Caco-2 (cell line): ENCODE measurements at regions not wholly inside any gene's neighbourhood (a gene's known extent, or its start where the extent isn't known, plus 50 kb on each side); places are given as distances from the start of the nearest gene placed in this dataset.

Experiments
- BruUV-seq: library from RNA; stranded (reverse); fragments of 400-500 nt; replicated peaks from 2 replicates; lab custom pipeline; 2021; lab: Mats Ljungman, UMichigan
- CTCF ChIA-PET: fragments of 300-600 bp; sonication (Branson Sonifier 250); formaldehyde crosslinking; loops from one replicate; lab custom pipeline; 2022; ENCODE audit warnings: antibody characterized with exemption; lab: Charles Lee
- POLR2A ChIA-PET: fragments of 300-600 bp; sonication (Branson Sonifier 250); formaldehyde crosslinking; loops from one replicate; lab custom pipeline; 2022; ENCODE audit warnings: antibody characterized with exemption; lab: Charles Lee
- DNase-seq, 2 experiments: peaks; one replicate each; pipeline versions ENCODE4 v3.0.0 to v3.0.0-alpha.2; 2020 to 2022
- H3K27me3 ChIP-seq: replicated peaks from 2 replicates; pipeline ENCODE4 v1.6.0; 2011; ENCODE audit warnings: low read length; ENCODE audit not compliant: control insufficient read depth, insufficient read depth
- H3K36me3 ChIP-seq: 2 replicates; pipeline ENCODE4 v1.5.1; 2011; ENCODE audit warnings: low read length; ENCODE audit not compliant: control insufficient read depth, insufficient read depth
- H3K4me1 ChIP-seq: fragments of 250-450 bp; sonication (Bioruptor Pico); 2 replicates; pipeline ENCODE4 v1.5.1; 2020; ENCODE audit warnings: mild to moderate bottlenecking
- H3K4me3 ChIP-seq: 2 replicates; pipeline ENCODE4 v1.5.1; 2011; ENCODE audit warnings: low read depth, mild to moderate bottlenecking, control low read depth, low read length
- H3K9me3 ChIP-seq: fragments of 250-450 bp; sonication (Bioruptor Pico); 2 replicates; pipeline ENCODE4 v1.5.1; 2020; ENCODE audit warnings: mild to moderate bottlenecking, moderate library complexity
- H3K27ac Mint-ChIP-seq: one replicate; pipeline ENCODE4 v1.8.0; 2022; ENCODE audit warnings: mixed read lengths; ENCODE audit not compliant: unreplicated experiment
- H3K27me3 Mint-ChIP-seq: one replicate; pipeline ENCODE4 v1.8.0; 2022; ENCODE audit warnings: mixed read lengths; ENCODE audit not compliant: insufficient read depth, unreplicated experiment
- H3K36me3 Mint-ChIP-seq: one replicate; pipeline ENCODE4 v1.8.0; 2022; ENCODE audit warnings: mild to moderate bottlenecking, mixed read lengths; ENCODE audit not compliant: insufficient read depth, unreplicated experiment
- H3K4me1 Mint-ChIP-seq: one replicate; pipeline ENCODE4 v1.8.0; 2022; ENCODE audit warnings: low read depth, mixed read lengths; ENCODE audit not compliant: unreplicated experiment
- H3K4me3 Mint-ChIP-seq: one replicate; pipeline ENCODE4 v1.8.0; 2022; ENCODE audit warnings: mild to moderate bottlenecking, moderate library complexity, mixed read lengths; ENCODE audit not compliant: unreplicated experiment
- H3K9me3 Mint-ChIP-seq: one replicate; pipeline ENCODE4 v1.8.0; 2022; ENCODE audit warnings: mixed read lengths; ENCODE audit not compliant: unreplicated experiment
- intact Hi-C: fragments of 100-400 bp; cut with micrococcal nuclease; formaldehyde crosslinking; loops from one replicate; pipeline ENCODE4 v1.10.0; 2022; ENCODE audit not compliant: unreplicated experiment
- TF ChIP-seq, protein P1 (sequence below), 2 experiments: fragments of 200-600 bp in 1 of 2; IDR thresholded peaks; 1 replicate in 1 of 2; 2 replicates in 1 of 2; pipeline versions ENCODE4 v1.5.1 to v1.8.0; 2011 to 2022; ENCODE audit warnings: antibody characterized with exemption in 1 of 2, control low read depth in 1 of 2, inconsistent platforms in 1 of 2, low read depth in 1 of 2, low read length in 1 of 2, mild to moderate bottlenecking in 1 of 2, moderate library complexity in 1 of 2; ENCODE audit not compliant: insufficient read depth in 1 of 2, severe bottlenecking in 1 of 2, unreplicated experiment in 1 of 2

- no peak for DNase-seq
- TF ChIP-seq, protein P1, sequence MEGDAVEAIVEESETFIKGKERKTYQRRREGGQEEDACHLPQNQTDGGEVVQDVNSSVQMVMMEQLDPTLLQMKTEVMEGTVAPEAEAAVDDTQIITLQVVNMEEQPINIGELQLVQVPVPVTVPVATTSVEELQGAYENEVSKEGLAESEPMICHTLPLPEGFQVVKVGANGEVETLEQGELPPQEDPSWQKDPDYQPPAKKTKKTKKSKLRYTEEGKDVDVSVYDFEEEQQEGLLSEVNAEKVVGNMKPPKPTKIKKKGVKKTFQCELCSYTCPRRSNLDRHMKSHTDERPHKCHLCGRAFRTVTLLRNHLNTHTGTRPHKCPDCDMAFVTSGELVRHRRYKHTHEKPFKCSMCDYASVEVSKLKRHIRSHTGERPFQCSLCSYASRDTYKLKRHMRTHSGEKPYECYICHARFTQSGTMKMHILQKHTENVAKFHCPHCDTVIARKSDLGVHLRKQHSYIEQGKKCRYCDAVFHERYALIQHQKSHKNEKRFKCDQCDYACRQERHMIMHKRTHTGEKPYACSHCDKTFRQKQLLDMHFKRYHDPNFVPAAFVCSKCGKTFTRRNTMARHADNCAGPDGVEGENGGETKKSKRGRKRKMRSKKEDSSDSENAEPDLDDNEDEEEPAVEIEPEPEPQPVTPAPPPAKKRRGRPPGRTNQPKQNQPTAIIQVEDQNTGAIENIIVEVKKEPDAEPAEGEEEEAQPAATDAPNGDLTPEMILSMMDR (IDR thresholded peaks at IDR 0.05; ENCODE audit: insufficient read depth in 1 of 2, low read depth in 1 of 2, low read length in 1 of 2, severe bottlenecking in 1 of 2, unreplicated experiment in 1 of 2) = no peak
- Mint-ChIP-seq H3K9me3 (peaks cover 63% of the 10 kb centered on the region), H3K27ac (no peak overlapping the region), H3K27me3 (no peaks in the 10 kb centered on the region), H3K36me3 (no peaks in the 10 kb centered on the region), H3K4me3 (no peak overlapping the region), H3K4me1 (no peaks in the 10 kb centered on the region)
- Histone ChIP-seq H3K9me3 (peaks cover 31% of the 10 kb centered on the region), H3K4me3 (no peak overlapping the region), H3K4me1 (no peaks in the 10 kb centered on the region), H3K27me3 (no peaks in the 10 kb centered on the region), H3K36me3 (no peaks in the 10 kb centered on the region; the same call in 1 of the 2 replicates)
- POLR2A ChIA-PET = no interaction called here
- intact Hi-C loops = no loop called here
- BruUV-seq = no TSS peak
- CTCF ChIA-PET = no interaction called here
These were observed 111.7 kb upstream of the RAI14 start for GRCh38 chr5:34544403-34544802.

GRCh38 chr5:34545164-34545563 lies 111.0 kb upstream of the RAI14 start:
- Mint-ChIP-seq H3K27ac (no peak overlapping the region), H3K4me3 (no peak overlapping the region), H3K36me3 (no peaks in the 10 kb centered on the region), H3K4me1 (no peaks in the 10 kb centered on the region), H3K27me3 (no peaks in the 10 kb centered on the region), H3K9me3 (peaks cover 63% of the 10 kb centered on the region)
- POLR2A ChIA-PET = no interaction called here
- intact Hi-C loops = no loop called here
- Histone ChIP-seq H3K4me3 (no peak overlapping the region), H3K27me3 (no peaks in the 10 kb centered on the region), H3K4me1 (no peaks in the 10 kb centered on the region; the same call in 1 of the 2 replicates), H3K36me3 (no peaks in the 10 kb centered on the region; the same call in 1 of the 2 replicates), H3K9me3 (peaks cover 31% of the 10 kb centered on the region)
- TF ChIP-seq, protein P1 (IDR thresholded peaks at IDR 0.05; ENCODE audit: insufficient read depth in 1 of 2, low read depth in 1 of 2, low read length in 1 of 2, severe bottlenecking in 1 of 2, unreplicated experiment in 1 of 2) = no peak
- no peak for DNase-seq
- no TSS peak for BruUV-seq
- CTCF ChIA-PET = no interaction called here

GRCh38 chr5:34545626-34546025 lies 110.5 kb upstream of the RAI14 start:
- Mint-ChIP-seq H3K27ac (no peak overlapping the region), H3K9me3 (peaks cover 63% of the 10 kb centered on the region), H3K27me3 (no peaks in the 10 kb centered on the region), H3K36me3 (no peaks in the 10 kb centered on the region), H3K4me1 (peaks cover 3% of the 10 kb centered on the region), H3K4me3 (no peak overlapping the region)
- CTCF ChIA-PET = no interaction called here
- DNase-seq = no peak
- intact Hi-C loops = no loop called here
- no TSS peak for BruUV-seq
- Histone ChIP-seq H3K4me3 (no peak overlapping the region), H3K4me1 (peaks cover 5% of the 10 kb centered on the region), H3K9me3 (peaks cover 31% of the 10 kb centered on the region), H3K36me3 (no peaks in the 10 kb centered on the region; the same call in 1 of the 2 replicates), H3K27me3 (no peaks in the 10 kb centered on the region)
- POLR2A ChIA-PET = no interaction called here
- TF ChIP-seq, protein P1 (IDR thresholded peaks at IDR 0.05; ENCODE audit: insufficient read depth in 1 of 2, low read depth in 1 of 2, low read length in 1 of 2, severe bottlenecking in 1 of 2, unreplicated experiment in 1 of 2) = no peak
